Chondrocyte (in vitro differentiated cells): ENCODE measurements at regions not wholly inside any gene's neighbourhood (a gene's known extent, or its start where the extent isn't known, plus 50 kb on each side); places are given as distances from the start of the nearest gene placed in this dataset.

Experiments
- DNase-seq: peaks from one replicate; pipeline ENCODE4 v3.0.0; 2021; ENCODE audit warnings: mixed read lengths, low spot score
- H3K27ac Mint-ChIP-seq: one replicate; pipeline ENCODE4 v1.8.0; 2021; ENCODE audit warnings: mild to moderate bottlenecking, moderate library complexity, mixed read lengths; ENCODE audit not compliant: unreplicated experiment
- H3K27me3 Mint-ChIP-seq: 2 replicates; pipeline ENCODE4 v1.8.0; 2021; ENCODE audit warnings: low read depth, mixed read lengths
- H3K36me3 Mint-ChIP-seq: 2 replicates; pipeline ENCODE4 v1.8.0; 2021; ENCODE audit warnings: low read depth, mixed read lengths
- H3K4me1 Mint-ChIP-seq: 2 replicates; pipeline ENCODE4 v1.8.0; 2021; ENCODE audit warnings: low read depth, mild to moderate bottlenecking, mixed read lengths
- H3K4me3 Mint-ChIP-seq: one replicate; pipeline ENCODE4 v1.8.0; 2021; ENCODE audit warnings: mild to moderate bottlenecking, moderate library complexity, mixed read lengths; ENCODE audit not compliant: unreplicated experiment
- H3K9me3 Mint-ChIP-seq: 2 replicates; pipeline ENCODE4 v1.8.0; 2021; ENCODE audit warnings: low read depth, mixed read lengths
- CTCF ChIP-seq: fragments of 200-600 bp; sonication (generic); IDR thresholded peaks from 2 replicates; pipeline ENCODE4 v1.5.0; 2021; ENCODE audit warnings: antibody characterized with exemption, mild to moderate bottlenecking, moderate library complexity

GRCh38 chr1:164928232-164928812, 369.3 kb downstream of the PBX1 start:
- TF ChIP-seq CTCF, result no peak
- Mint-ChIP-seq H3K4me3 (no peak overlapping the region), H3K4me1 (no peaks in the 10 kb centered on the region), H3K27me3 (peaks cover 33% of the 10 kb centered on the region), H3K27ac (no peak overlapping the region), H3K9me3 (no peaks in the 10 kb centered on the region), H3K36me3 (no peaks in the 10 kb centered on the region)
- DNase-seq, result no peak

DNA sequence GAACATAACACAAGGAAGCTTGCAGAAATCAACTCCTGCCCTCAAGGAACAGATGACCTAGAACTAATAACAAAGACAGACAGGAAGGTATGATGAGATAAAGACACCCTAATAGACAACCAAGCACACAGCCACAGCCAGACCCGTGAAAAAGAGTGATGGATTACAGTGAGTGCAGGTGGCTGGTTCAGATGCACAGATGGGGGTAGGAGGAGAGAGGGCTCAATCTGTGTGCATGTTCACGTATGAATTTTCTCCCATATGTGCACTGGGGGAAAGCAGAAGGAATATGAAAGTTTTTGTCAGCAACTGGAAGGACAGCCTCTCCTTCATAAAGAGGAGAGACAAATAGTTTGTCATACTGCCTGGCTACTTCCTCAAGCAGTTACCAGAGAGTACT, 367.1 kb downstream of the PBX1 start:
- Mint-ChIP-seq H3K9me3 (no peaks in the 10 kb centered on the region), H3K4me3 (no peak overlapping the region), H3K36me3 (no peaks in the 10 kb centered on the region), H3K27ac (no peak overlapping the region), H3K27me3 (peaks cover 36% of the 10 kb centered on the region), H3K4me1 (no peaks in the 10 kb centered on the region)
- no peak for TF ChIP-seq CTCF
- no peak for DNase-seq

DNA sequence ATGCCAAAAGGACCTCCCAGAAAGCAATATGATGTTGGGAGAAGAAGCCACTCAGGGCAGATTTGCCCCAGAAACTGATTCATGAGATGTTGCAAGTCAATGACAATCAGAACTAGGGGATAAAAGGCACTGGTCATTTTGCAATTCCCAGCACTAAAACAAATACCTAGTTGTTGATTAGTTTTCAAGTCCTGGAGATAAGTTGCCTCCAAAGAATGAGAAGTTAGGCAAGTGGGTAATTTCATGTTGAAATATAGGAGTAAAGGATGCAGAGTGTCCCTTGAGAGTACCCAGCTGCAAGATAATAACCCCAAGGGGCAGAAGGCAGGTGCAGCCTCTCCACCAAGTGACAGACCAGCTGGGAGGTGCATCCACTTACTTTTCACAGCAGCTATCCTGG, 363.6 kb downstream of the PBX1 start:
- Mint-ChIP-seq H3K27ac (no peak overlapping the region), H3K9me3 (no peaks in the 10 kb centered on the region), H3K36me3 (no peaks in the 10 kb centered on the region), H3K27me3 (peaks cover 43% of the 10 kb centered on the region), H3K4me1 (no peaks in the 10 kb centered on the region), H3K4me3 (no peak overlapping the region)
- DNase-seq, result no peak
- no peak for TF ChIP-seq CTCF

DNA sequence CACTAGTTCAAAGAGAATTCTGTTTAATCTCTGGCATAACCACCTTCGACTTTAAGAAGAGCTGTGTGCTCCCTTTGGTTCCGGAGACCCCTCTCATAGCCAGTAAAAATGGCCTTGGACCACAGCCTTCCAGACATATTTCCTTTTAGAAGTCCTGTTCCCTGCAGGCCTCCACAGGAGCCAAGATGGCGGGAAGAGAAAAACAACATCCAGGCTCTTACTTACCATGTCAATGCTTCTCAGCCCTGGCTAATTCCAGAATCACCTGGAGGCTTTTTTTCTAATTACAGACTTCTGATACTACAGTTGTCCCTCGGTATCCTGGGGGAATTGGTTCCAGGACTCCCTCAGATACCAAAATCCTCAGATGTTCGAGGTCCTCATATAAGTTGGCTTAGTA, 362.5 kb downstream of the PBX1 start:
- Mint-ChIP-seq H3K4me1 (no peaks in the 10 kb centered on the region), H3K27me3 (peaks cover 51% of the 10 kb centered on the region), H3K9me3 (no peaks in the 10 kb centered on the region), H3K4me3 (no peak overlapping the region), H3K27ac (no peak overlapping the region), H3K36me3 (no peaks in the 10 kb centered on the region)
- no peak for DNase-seq
- TF ChIP-seq CTCF, result no peak

DNA sequence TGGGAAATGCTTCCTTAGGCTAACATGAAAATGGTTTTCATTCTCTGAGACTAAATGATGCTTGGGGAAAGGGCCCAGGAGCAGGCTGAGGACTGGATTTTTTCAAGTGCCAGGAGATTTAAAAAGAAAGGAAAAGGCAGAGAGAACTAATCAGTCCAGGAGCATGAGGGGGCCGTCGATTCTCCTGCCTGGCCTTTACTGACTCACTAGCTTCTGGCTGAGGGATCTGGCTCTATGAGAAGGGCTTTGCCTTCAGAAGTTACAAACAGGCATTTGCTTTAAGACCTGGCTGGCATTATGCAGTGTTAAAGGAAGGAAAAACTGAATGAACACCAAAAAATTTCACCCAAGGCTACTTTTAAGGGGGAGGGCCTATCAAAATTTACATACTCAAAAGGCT, 359.2 kb downstream of the PBX1 start:
- Mint-ChIP-seq H3K27me3 (peaks cover 55% of the 10 kb centered on the region), H3K36me3 (no peaks in the 10 kb centered on the region), H3K4me3 (no peak overlapping the region), H3K9me3 (no peaks in the 10 kb centered on the region), H3K4me1 (no peaks in the 10 kb centered on the region), H3K27ac (no peak overlapping the region)
- no peak for DNase-seq
- TF ChIP-seq CTCF, result no peak
